ENCODE measurements at regions not wholly inside any gene's neighbourhood (a gene's known extent, or its start where the extent isn't known, plus 50 kb on each side); places are given as distances from the start of the nearest gene placed in this dataset.

GRCh38 chr6:156699017-156699421 is 78.2 kb upstream of the ARID1B start:
- H3K36me3 ChIP-seq (replicated peaks; ENCODE audit: control insufficient read depth, insufficient read depth, low read length), result no peaks in the 10 kb centered on the region

DNA sequence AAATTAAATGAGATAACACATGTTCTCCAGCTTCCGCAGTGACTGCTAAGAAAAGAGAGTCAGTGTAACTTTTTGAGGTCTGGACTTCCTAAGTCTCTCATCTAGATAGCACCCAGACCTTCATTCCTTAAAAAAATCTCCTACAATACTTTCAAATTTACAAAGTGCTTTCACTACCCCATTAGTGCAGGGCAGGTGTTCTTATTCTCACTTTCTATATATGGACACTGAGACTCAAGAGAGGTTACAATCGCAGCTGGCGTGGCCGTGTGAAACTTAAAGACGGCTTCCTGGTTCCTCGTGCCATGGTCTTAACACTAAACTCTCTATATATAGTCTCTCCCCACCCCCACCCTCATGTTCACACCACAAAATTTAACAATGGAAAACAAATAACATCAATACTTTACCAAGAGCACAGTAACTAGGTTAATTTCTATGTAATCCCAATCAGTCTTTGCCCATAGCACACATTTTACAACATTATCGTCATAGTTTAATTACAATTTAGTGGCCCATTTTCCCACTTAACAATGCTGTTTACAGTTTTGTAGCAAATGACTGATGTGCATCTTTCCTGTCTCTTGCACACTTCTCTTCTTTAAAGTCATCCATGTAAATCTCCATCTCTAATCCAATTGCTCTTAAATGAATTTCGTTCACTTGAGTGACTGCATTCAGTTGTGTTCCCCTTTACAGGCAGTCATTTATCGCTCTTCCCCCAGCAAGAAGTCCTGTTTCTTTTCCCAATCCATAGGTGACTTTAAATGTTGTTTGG is 78.8 kb upstream of the ARID1B start:
- Histone ChIP-seq H3K4me3 (ENCODE audit: insufficient read depth, low read depth, low read length) (no peak overlapping the region), H3K27me3 (ENCODE audit: control insufficient read depth, insufficient read depth, low read length) (no peaks in the 10 kb centered on the region), H3K36me3 (replicated peaks; ENCODE audit: control insufficient read depth, insufficient read depth, low read length) (no peaks in the 10 kb centered on the region)
- DNase-seq, result no peak

More at GRCh38 chr6:156699017-156699421, 78.2 kb upstream of the ARID1B start:
- no peak for DNase-seq
- H3K27me3 ChIP-seq (ENCODE audit: control insufficient read depth, insufficient read depth, low read length), result no peaks in the 10 kb centered on the region
- no peak overlapping the region for H3K4me3 ChIP-seq (ENCODE audit: insufficient read depth, low read depth, low read length)

DNA sequence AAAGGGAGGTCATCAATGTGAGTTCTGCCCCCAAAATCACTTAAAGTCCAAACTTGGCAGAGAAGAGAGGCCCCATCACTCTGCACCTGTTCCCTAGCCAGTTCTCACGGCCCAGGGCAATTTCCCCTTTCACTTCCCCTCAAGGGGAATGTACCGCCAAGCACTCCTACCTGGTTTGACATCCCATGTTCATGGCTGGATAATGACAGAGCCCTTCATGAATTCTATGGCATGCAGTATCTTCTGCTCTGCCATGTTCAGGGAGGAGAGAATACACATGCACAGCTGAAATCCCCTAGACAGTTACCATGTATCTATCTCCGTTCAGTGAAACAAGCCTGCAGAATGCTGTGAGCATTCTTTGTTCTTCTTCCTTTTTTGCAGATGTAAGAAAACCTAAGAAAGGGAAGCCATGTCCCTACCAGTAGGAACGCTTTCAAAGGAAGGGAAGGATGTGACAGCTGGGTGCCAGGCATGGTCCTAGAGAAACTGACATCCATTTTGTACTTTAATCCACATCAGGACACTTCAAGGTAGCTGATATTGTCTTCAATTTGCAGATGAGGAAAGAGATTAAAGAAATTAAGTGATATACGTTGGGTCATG is 79.8 kb upstream of the ARID1B start:
- no peak for DNase-seq
- Histone ChIP-seq H3K4me3 (ENCODE audit: insufficient read depth, low read depth, low read length) (no peak overlapping the region), H3K27me3 (ENCODE audit: control insufficient read depth, insufficient read depth, low read length) (no peaks in the 10 kb centered on the region), H3K36me3 (replicated peaks; ENCODE audit: control insufficient read depth, insufficient read depth, low read length) (no peaks in the 10 kb centered on the region)

DNA sequence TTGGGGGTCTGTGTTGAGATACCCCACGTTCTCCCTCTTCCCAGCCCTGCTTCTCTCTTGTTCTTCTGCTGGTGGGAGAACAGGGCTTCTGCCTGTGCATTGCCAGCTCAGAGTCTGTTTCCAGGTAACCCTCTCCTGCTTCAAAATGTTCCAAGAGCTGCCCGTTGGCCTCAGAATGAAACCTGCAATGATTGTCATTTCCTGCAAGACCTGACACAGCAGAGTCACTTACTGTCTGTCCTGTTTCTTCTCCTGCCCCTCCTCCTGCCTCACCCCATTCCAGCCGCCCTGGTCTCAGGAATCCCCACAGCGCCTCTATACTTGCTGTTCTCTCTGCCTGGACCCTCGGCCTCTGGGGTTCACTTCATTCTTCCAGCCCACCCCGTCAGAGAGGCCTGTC is 81.4 kb upstream of the ARID1B start:
- Histone ChIP-seq H3K4me3 (ENCODE audit: insufficient read depth, low read depth, low read length) (no peak overlapping the region), H3K36me3 (replicated peaks; ENCODE audit: control insufficient read depth, insufficient read depth, low read length) (no peaks in the 10 kb centered on the region), H3K27me3 (ENCODE audit: control insufficient read depth, insufficient read depth, low read length) (no peaks in the 10 kb centered on the region)
- no peak for DNase-seq

DNA sequence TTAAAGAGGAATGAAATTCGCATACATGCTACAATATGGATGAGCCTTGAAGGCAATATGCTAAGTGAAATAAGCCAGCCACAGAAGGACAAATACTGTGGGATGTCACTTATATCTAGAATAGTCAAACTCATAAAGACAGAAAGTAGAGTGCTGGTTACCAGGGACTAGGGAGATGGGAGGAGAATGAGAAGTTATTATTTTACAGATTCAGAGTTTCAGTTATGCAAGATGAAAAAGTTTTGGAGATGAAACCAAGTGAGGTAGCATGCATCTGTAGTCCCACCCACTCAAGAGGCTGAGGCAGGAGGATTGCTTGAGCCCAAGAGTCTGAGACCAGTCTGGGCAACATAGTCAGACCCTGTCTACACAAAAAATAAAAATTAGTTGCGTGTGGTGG is 82.5 kb upstream of the ARID1B start:
- no peaks in the 10 kb centered on the region for H3K36me3 ChIP-seq (replicated peaks; ENCODE audit: control insufficient read depth, insufficient read depth, low read length)
- DNase-seq, result no peak
- no peak overlapping the region for H3K4me3 ChIP-seq (ENCODE audit: insufficient read depth, low read depth, low read length)
- H3K27me3 ChIP-seq (ENCODE audit: control insufficient read depth, insufficient read depth, low read length), result no peaks in the 10 kb centered on the region

DNA sequence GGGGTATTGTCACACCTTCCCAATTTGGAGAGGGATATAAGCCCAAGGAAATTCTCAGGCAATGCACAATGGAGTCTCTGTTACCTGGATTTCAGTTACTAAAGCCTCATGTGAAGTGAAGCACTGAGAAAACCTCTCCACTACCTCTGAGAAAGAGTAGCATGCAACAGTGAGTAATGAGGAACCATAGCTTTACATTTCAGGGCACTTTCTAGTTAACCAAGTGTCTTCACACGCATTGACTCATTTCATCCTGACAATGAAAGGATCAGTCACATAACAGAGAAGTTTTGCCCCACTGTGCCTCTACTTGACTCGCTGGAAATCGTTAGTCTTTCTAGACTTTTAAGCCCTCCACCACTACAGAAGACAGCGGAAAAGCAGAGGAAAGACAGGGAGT is 86.2 kb upstream of the ARID1B start:
- H3K27me3 ChIP-seq (ENCODE audit: control insufficient read depth, insufficient read depth, low read length), result no peaks in the 10 kb centered on the region
- no peak overlapping the region for H3K4me3 ChIP-seq (ENCODE audit: insufficient read depth, low read depth, low read length)
- no peaks in the 10 kb centered on the region for H3K36me3 ChIP-seq (replicated peaks; ENCODE audit: control insufficient read depth, insufficient read depth, low read length)
- no peak for DNase-seq

- no peak for DNase-seq
- no peaks in the 10 kb centered on the region for H3K27me3 ChIP-seq (ENCODE audit: control insufficient read depth, insufficient read depth, low read length)
These were observed 87.5 kb upstream of the ARID1B start for GRCh38 chr6:156689656-156690055.

GRCh38 chr6:156688620-156688971 is 88.6 kb upstream of the ARID1B start:
- no peak for DNase-seq
- Histone ChIP-seq H3K27me3 (ENCODE audit: control insufficient read depth, insufficient read depth, low read length) (no peaks in the 10 kb centered on the region), H3K4me3 (ENCODE audit: insufficient read depth, low read depth, low read length) (no peak overlapping the region), H3K36me3 (replicated peaks; ENCODE audit: control insufficient read depth, insufficient read depth, low read length) (no peaks in the 10 kb centered on the region)

More at GRCh38 chr6:156689656-156690055, 87.5 kb upstream of the ARID1B start:
- Histone ChIP-seq H3K36me3 (replicated peaks; ENCODE audit: control insufficient read depth, insufficient read depth, low read length) (no peaks in the 10 kb centered on the region), H3K4me3 (ENCODE audit: insufficient read depth, low read depth, low read length) (no peak overlapping the region)

DNA sequence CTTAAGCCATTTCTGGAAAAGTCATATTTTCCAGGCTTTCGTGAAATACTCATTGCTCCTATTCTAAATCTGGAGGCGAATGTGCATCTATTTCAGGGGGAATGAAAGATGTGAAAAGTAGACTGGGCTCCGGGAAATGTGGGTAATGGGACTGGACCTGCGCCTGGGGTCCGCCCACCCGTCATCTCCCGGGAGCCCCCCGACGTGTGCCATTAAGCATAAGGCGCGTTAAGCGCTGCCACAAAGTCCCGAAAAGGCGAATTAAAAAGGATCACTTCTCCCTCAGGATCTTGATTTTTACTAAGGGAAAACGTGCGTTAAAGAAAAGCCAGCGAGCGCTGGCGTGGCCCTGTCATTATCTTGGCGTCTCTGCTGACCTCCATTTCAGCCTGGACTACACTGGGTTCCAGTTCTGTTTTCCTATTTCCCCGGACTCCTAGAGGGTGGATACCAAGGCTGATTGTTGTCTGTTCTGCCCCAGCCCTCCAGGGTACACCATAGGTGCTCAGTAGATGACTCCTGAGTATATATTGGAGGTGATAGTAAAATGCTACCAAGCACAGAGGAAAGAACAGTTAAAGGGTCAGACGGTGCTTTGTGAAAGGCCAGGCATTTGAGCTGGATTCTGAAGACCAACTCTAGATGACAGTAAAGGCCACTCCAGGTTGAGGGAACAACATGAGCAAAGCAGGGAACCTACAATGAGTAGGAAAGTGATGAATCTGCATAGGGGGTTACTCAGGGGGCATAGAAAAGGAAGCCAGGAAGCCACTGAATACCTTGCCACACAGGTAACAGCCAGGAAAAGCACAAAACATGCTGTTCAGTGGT is 89.2 kb upstream of the ARID1B start:
- no peaks in the 10 kb centered on the region for H3K27me3 ChIP-seq (ENCODE audit: control insufficient read depth, insufficient read depth, low read length)
- DNase-seq, result peak; percentile 67

DNA sequence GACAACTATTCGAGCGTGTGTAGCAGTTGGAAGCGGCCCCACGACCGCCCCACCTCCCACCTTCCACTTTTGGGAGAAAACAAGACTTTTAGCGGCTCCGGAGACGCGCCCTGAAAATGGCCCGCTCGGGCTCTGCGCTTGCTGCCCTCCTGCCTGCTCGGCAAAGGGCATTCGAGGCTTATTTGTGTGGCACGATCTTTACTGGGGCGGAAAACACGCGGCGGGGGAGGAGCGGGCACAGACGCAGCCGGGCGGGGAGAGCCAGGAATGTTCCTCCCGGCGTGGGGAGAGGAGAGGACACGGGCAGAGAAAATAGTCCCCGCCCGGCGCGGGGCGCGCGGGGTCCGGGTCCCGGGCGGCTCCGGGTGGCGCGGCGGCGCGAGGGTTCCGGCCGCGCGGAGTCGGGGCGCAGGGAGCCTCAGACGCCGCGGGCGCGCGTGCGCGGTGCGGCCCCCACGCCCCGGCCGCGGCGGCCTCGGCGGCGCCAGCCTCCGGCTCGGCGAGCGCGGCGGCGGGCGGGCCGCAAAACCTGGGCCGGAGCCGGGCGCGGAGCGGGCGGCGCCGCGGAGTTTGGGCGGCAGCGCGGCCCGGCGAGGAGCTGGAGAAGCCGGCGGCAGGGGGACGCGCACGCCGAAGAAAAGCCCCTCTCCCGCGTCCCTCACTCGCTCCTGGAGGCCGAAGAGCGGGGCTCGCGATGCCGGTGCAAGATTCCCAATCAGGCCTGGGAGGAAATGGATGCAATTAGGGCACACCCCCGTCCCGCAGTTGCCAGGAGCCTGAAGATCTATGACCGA is 90.0 kb upstream of the ARID1B start:
- H3K36me3 ChIP-seq (replicated peaks; ENCODE audit: control insufficient read depth, insufficient read depth, low read length), result no peaks in the 10 kb centered on the region
- H3K4me3 ChIP-seq (ENCODE audit: insufficient read depth, low read depth, low read length), result peak overlapping the region; percentile 64
- H3K27me3 ChIP-seq (ENCODE audit: control insufficient read depth, insufficient read depth, low read length), result no peaks in the 10 kb centered on the region
- DNase-seq, result peak; percentile 94

More for the DNA sequence above, 89.2 kb upstream of the ARID1B start:
- no peaks in the 10 kb centered on the region for H3K36me3 ChIP-seq (replicated peaks; ENCODE audit: control insufficient read depth, insufficient read depth, low read length)
- peak overlapping the region; percentile 56 for H3K4me3 ChIP-seq (ENCODE audit: insufficient read depth, low read depth, low read length)

- Histone ChIP-seq H3K27me3 (ENCODE audit: control insufficient read depth, insufficient read depth, low read length) (no peaks in the 10 kb centered on the region), H3K4me3 (ENCODE audit: insufficient read depth, low read depth, low read length) (peak overlapping the region; percentile 64), H3K36me3 (replicated peaks; ENCODE audit: control insufficient read depth, insufficient read depth, low read length) (no peaks in the 10 kb centered on the region)
- peak; percentile 74 for DNase-seq
These were observed 90.7 kb upstream of the ARID1B start for GRCh38 chr6:156686301-156686994.

GRCh38 chr6:156685823-156686222 is 91.4 kb upstream of the ARID1B start:
- no peak for DNase-seq
- H3K4me3 ChIP-seq (ENCODE audit: insufficient read depth, low read depth, low read length), result no peak overlapping the region

GRCh38 chr6:156683821-156684220 is 93.4 kb upstream of the ARID1B start:
- Histone ChIP-seq H3K4me3 (ENCODE audit: insufficient read depth, low read depth, low read length) (no peak overlapping the region), H3K27me3 (ENCODE audit: control insufficient read depth, insufficient read depth, low read length) (no peaks in the 10 kb centered on the region), H3K36me3 (replicated peaks; ENCODE audit: control insufficient read depth, insufficient read depth, low read length) (no peaks in the 10 kb centered on the region)
- no peak for DNase-seq

More at GRCh38 chr6:156685823-156686222, 91.4 kb upstream of the ARID1B start:
- Histone ChIP-seq H3K36me3 (replicated peaks; ENCODE audit: control insufficient read depth, insufficient read depth, low read length) (no peaks in the 10 kb centered on the region), H3K27me3 (ENCODE audit: control insufficient read depth, insufficient read depth, low read length) (no peaks in the 10 kb centered on the region)

DNA sequence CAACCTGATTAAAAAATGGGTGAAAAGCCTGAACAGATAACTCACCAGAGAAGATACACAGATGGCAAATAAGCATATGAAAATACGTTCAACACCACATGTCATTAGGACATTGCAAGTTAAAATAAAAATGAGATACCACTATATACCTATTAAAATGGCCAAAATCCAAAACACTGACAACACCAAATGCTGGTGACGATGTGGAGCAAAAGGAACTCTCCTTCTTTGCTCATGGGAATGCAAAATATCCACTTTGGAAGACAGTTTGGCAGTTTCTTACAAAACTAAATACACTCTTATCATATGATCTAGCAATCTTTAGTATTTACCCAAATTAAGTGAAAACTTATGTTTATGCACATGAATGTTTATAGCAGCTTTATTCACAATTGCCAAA is 100.5 kb upstream of the ARID1B start:
- H3K4me3 ChIP-seq (ENCODE audit: insufficient read depth, low read depth, low read length), result no peak overlapping the region
- H3K36me3 ChIP-seq (replicated peaks; ENCODE audit: control insufficient read depth, insufficient read depth, low read length), result no peaks in the 10 kb centered on the region
- no peaks in the 10 kb centered on the region for H3K27me3 ChIP-seq (ENCODE audit: control insufficient read depth, insufficient read depth, low read length)
- DNase-seq, result no peak

All from H7 (cell line).